ENCODE measurements at regions not wholly inside any gene's neighbourhood (a gene's known extent, or its start where the extent isn't known, plus 50 kb on each side); places are given as distances from the start of the nearest gene placed in this dataset.

DNA sequence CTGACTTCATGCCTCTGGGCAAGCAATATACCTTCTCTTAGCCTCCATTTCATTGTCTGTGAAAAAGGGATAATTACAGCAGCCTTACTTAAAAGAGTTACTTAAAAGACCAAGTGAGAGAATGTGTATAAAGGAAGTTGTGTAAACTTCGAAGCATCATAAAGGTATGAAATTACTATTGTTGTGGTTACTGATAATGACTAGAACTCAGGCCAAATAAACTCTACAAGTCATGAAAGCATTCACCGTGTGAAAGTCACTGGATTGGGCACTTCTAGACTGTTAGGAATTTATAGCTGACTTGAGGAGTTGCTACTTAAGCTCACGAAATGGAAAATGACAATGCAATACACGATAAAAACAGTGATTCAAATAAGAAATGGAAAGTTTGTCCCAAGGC is 67.4 kb upstream of the HAAO start:
- Histone ChIP-seq H3K27ac (replicated peaks) (peak overlapping the region; percentile 0; the same call in 1 of the 2 replicates), H3K27me3 (ENCODE audit: insufficient read depth, poor library complexity, severe bottlenecking) (no peaks in the 10 kb centered on the region), H3K4me3 (replicated peaks; ENCODE audit: insufficient read depth, low read length) (no peak overlapping the region)
- TF ChIP-seq SPI1 (IDR thresholded peaks at IDR 0.05; ENCODE audit: borderline replicate concordance, low read depth) (no peak), GABPA (IDR thresholded peaks at IDR 0.05; ENCODE audit: low read depth) (no peak), POLR2AphosphoS5 (IDR thresholded peaks at IDR 0.05; ENCODE audit: low read depth) (no peak)
- TF ChIP-seq, protein P1, sequence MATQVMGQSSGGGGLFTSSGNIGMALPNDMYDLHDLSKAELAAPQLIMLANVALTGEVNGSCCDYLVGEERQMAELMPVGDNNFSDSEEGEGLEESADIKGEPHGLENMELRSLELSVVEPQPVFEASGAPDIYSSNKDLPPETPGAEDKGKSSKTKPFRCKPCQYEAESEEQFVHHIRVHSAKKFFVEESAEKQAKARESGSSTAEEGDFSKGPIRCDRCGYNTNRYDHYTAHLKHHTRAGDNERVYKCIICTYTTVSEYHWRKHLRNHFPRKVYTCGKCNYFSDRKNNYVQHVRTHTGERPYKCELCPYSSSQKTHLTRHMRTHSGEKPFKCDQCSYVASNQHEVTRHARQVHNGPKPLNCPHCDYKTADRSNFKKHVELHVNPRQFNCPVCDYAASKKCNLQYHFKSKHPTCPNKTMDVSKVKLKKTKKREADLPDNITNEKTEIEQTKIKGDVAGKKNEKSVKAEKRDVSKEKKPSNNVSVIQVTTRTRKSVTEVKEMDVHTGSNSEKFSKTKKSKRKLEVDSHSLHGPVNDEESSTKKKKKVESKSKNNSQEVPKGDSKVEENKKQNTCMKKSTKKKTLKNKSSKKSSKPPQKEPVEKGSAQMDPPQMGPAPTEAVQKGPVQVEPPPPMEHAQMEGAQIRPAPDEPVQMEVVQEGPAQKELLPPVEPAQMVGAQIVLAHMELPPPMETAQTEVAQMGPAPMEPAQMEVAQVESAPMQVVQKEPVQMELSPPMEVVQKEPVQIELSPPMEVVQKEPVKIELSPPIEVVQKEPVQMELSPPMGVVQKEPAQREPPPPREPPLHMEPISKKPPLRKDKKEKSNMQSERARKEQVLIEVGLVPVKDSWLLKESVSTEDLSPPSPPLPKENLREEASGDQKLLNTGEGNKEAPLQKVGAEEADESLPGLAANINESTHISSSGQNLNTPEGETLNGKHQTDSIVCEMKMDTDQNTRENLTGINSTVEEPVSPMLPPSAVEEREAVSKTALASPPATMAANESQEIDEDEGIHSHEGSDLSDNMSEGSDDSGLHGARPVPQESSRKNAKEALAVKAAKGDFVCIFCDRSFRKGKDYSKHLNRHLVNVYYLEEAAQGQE (IDR thresholded peaks at IDR 0.05; ENCODE audit: insufficient replicate concordance, low read depth), result no peak
- TF ChIP-seq, protein P2, sequence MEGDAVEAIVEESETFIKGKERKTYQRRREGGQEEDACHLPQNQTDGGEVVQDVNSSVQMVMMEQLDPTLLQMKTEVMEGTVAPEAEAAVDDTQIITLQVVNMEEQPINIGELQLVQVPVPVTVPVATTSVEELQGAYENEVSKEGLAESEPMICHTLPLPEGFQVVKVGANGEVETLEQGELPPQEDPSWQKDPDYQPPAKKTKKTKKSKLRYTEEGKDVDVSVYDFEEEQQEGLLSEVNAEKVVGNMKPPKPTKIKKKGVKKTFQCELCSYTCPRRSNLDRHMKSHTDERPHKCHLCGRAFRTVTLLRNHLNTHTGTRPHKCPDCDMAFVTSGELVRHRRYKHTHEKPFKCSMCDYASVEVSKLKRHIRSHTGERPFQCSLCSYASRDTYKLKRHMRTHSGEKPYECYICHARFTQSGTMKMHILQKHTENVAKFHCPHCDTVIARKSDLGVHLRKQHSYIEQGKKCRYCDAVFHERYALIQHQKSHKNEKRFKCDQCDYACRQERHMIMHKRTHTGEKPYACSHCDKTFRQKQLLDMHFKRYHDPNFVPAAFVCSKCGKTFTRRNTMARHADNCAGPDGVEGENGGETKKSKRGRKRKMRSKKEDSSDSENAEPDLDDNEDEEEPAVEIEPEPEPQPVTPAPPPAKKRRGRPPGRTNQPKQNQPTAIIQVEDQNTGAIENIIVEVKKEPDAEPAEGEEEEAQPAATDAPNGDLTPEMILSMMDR (IDR thresholded peaks at IDR 0.05; ENCODE audit: insufficient read depth, low read length), result no peak
- no peak for DNase-seq (ENCODE audit: low read depth in 1 of 2, low spot score in 1 of 2)

- peak overlapping the region; percentile 1; the same call in 1 of the 2 replicates for H3K27ac ChIP-seq (replicated peaks)
- DNase-seq (ENCODE audit: low read depth in 1 of 2, low spot score in 1 of 2), result peak; percentile 49 to 76
- TF ChIP-seq POLR2AphosphoS5 (IDR thresholded peaks at IDR 0.05; ENCODE audit: low read depth) (no peak), GABPA (IDR thresholded peaks at IDR 0.05; ENCODE audit: low read depth) (no peak), SPI1 (IDR thresholded peaks at IDR 0.05; ENCODE audit: borderline replicate concordance, low read depth) (peak; percentile 58; the same call in 1 of the 2 replicates)
- TF ChIP-seq, protein P1 (IDR thresholded peaks at IDR 0.05; ENCODE audit: insufficient replicate concordance, low read depth), result no peak
- TF ChIP-seq, protein P2 (IDR thresholded peaks at IDR 0.05; ENCODE audit: insufficient read depth, low read length), result peak; percentile 97
These were observed 66.7 kb upstream of the HAAO start for GRCh38 chr2:42859006-42859552.

GRCh38 chr2:42858140-42859005 is 66.0 kb upstream of the HAAO start:
- DNase-seq (ENCODE audit: low read depth in 1 of 2, low spot score in 1 of 2), result no peak
- Histone ChIP-seq H3K4me3 (replicated peaks; ENCODE audit: insufficient read depth, low read length) (no peak overlapping the region), H3K27me3 (ENCODE audit: insufficient read depth, poor library complexity, severe bottlenecking) (no peaks in the 10 kb centered on the region), H3K27ac (replicated peaks) (no peak overlapping the region)
- TF ChIP-seq POLR2AphosphoS5 (IDR thresholded peaks at IDR 0.05; ENCODE audit: low read depth) (no peak), GABPA (IDR thresholded peaks at IDR 0.05; ENCODE audit: low read depth) (no peak)
- TF ChIP-seq, protein P1 (IDR thresholded peaks at IDR 0.05; ENCODE audit: insufficient replicate concordance, low read depth), result no peak
- TF ChIP-seq, protein P2 (IDR thresholded peaks at IDR 0.05; ENCODE audit: insufficient read depth, low read length), result no peak

More at GRCh38 chr2:42859006-42859552, 66.7 kb upstream of the HAAO start:
- Histone ChIP-seq H3K27me3 (ENCODE audit: insufficient read depth, poor library complexity, severe bottlenecking) (no peaks in the 10 kb centered on the region), H3K4me3 (replicated peaks; ENCODE audit: insufficient read depth, low read length) (no peak overlapping the region)
